T-helper 17 cell (primary cell): ENCODE measurements at regions not wholly inside any gene's neighbourhood (a gene's known extent, or its start where the extent isn't known, plus 50 kb on each side); places are given as distances from the start of the nearest gene placed in this dataset.
"Not testable (repeated sequence)": the region's sequence is repeated elsewhere in the genome, so short reads cannot be mapped to it uniquely, and the experiment has no call there.

Experiments
- ATAC-seq: fragments of 150-1000 bp; cut with Tn5 transposase; 2 replicates; pipeline ENCODE4 v1.10.0; 2021; ENCODE audit warnings: mild to moderate bottlenecking, moderate library complexity
- DNase-seq, 3 donors: peaks; one replicate each; pipeline versions ENCODE4 v3.0.0 to v3.0.0-alpha.2; 2020 to 2021
- H3K9me3 ChIP-seq: one replicate; pipeline ENCODE4 v1.7.0; 2013; ENCODE audit warnings: low read length, mild to moderate bottlenecking; ENCODE audit not compliant: control insufficient read depth, poor library complexity, severe bottlenecking
- H3K27ac Mint-ChIP-seq: one replicate; pipeline ENCODE4 v1.8.0; 2022; ENCODE audit warnings: mild to moderate bottlenecking, moderate library complexity, mixed read lengths
- H3K27me3 Mint-ChIP-seq: one replicate; pipeline ENCODE4 v1.8.0; 2022; ENCODE audit warnings: mixed read lengths
- H3K36me3 Mint-ChIP-seq: one replicate; pipeline ENCODE4 v1.8.0; 2022; ENCODE audit warnings: low read depth, mixed read lengths
- H3K4me1 Mint-ChIP-seq: one replicate; pipeline ENCODE4 v1.8.0; 2022; ENCODE audit warnings: mild to moderate bottlenecking, mixed read lengths
- H3K4me3 Mint-ChIP-seq: one replicate; pipeline ENCODE4 v1.8.0; 2022; ENCODE audit warnings: mild to moderate bottlenecking, moderate library complexity, mixed read lengths

DNA sequence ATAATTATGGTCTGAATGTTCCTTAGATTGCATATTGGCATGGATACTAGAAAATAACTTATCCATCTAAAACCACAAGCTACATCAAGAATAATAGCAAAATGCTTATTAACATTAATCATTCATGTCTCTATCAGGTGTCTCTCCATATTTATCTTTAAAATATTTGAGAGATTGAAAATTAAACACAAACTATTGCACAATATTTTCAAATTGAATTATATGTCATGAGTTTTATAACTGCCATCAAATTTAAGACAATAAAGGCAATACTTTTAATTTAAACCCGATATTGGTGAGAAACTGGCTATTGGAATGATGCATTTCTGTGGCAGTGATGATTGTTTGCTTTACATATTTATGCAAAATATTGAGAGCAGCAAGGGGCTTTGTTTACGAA lies 1506.8 kb upstream of the B3GALT2 start:
- Mint-ChIP-seq H3K4me3 (no peak overlapping the region), H3K27ac (no peak overlapping the region), H3K36me3 (no peaks in the 10 kb centered on the region), H3K4me1 (no peaks in the 10 kb centered on the region), H3K27me3 (peaks cover 2% of the 10 kb centered on the region)
- no peaks in the 10 kb centered on the region for H3K9me3 ChIP-seq
- DNase-seq (no peak), ATAC-seq (no peak)

DNA sequence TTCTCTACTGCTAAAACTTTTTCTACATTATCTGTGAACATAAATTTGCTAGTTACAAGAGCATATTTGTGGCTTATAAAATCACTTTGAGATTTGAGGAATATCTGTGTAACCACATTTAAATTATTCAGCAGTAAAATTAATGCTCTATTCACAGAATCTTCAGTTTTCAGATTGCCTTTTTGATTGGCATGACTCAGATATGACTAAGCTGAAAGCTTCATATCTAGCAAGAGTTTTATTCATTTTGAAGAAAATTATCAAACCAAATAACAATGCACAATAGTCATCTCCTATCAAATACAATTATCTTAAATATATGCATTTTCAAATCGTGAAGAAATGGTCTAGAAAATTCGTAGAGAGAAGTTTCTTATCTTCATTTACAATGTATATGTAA lies 1498.2 kb upstream of the B3GALT2 start:
- ATAC-seq (no peak), DNase-seq (no peak)
- no peaks in the 10 kb centered on the region for H3K4me1 Mint-ChIP-seq
- no peak overlapping the region for H3K27ac Mint-ChIP-seq
- H3K27me3 Mint-ChIP-seq = no peaks in the 10 kb centered on the region
- H3K4me3 Mint-ChIP-seq = no peak overlapping the region
- no peaks in the 10 kb centered on the region for H3K9me3 ChIP-seq
- H3K36me3 Mint-ChIP-seq = no peaks in the 10 kb centered on the region

GRCh38 chr1:194658090-194658439 lies 1471.7 kb upstream of the B3GALT2 start:
- Mint-ChIP-seq H3K27ac (no peak overlapping the region), H3K36me3 (peaks cover 2% of the 10 kb centered on the region), H3K27me3 (peaks cover 10% of the 10 kb centered on the region), H3K4me1 (no peaks in the 10 kb centered on the region), H3K4me3 (no peak overlapping the region)
- H3K9me3 ChIP-seq = no peaks in the 10 kb centered on the region
- DNase-seq (no peak), ATAC-seq (no peak)

DNA sequence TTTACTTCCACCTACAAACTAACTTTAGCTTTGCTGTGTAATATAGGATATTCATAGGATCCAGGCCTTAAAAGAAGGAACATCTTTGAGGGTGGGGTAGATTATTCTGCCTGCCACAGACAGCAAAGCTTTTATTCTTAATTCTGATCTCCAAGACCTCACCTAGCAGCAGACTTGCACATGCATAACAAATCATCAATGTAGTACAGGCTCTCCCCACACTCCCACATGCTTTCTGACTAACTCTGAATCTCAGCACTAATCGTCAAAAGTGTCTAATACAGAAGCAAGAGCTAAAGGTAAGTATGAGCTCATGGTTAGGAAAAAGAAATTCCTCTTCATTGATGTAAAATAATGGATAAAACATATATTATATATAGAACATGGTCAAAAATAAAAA lies 1468.5 kb upstream of the B3GALT2 start:
- H3K4me1 Mint-ChIP-seq = no peaks in the 10 kb centered on the region
- no peak for DNase-seq
- H3K9me3 ChIP-seq = no peaks in the 10 kb centered on the region
- no peaks in the 10 kb centered on the region for H3K36me3 Mint-ChIP-seq
- no peak for ATAC-seq
- H3K4me3 Mint-ChIP-seq = no peak overlapping the region
- H3K27me3 Mint-ChIP-seq = peaks cover 6% of the 10 kb centered on the region
- no peak overlapping the region for H3K27ac Mint-ChIP-seq

DNA sequence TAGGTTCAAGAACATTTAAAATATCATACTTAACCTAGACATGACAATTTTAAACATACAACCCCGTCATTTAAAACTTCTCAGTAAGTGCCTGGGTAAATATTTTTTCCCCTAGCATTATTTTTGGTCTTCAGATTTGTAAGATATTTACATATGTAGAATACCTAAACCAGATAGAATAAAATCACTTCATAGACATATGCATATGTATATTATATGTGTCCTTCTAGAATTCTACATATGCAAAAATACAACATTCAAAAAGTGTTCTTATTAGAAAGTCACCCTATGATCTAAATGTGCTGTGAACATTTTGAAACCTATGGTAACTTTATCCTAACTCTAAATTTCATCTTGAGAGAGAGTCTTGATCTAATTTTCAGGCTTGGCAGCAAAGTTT lies 1467.0 kb upstream of the B3GALT2 start:
- Mint-ChIP-seq H3K4me3 (no peak overlapping the region), H3K27ac (no peak overlapping the region), H3K36me3 (no peaks in the 10 kb centered on the region), H3K27me3 (peaks cover 6% of the 10 kb centered on the region), H3K4me1 (no peaks in the 10 kb centered on the region)
- no peaks in the 10 kb centered on the region for H3K9me3 ChIP-seq
- no peak for DNase-seq
- no peak for ATAC-seq

DNA sequence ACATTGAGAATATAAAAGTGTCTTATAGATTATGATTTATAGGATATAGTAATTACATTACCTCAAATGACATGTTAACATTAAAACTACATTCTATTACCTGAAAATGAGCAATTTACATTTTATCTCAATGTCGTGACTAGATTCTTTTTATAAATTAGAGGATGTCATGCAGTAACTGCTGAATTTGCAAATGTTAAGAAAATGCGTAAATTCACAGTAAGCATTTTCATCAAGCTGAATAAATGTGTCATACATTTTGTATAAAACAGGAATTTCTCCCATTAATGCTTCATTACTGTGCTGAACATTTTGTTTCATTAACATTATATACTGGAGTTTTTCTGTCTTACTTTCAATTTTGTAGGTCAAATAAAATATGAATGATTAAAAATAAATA lies 1460.7 kb upstream of the B3GALT2 start:
- no peaks in the 10 kb centered on the region for H3K27me3 Mint-ChIP-seq
- no peak for ATAC-seq
- no peaks in the 10 kb centered on the region for H3K36me3 Mint-ChIP-seq
- H3K4me1 Mint-ChIP-seq = no peaks in the 10 kb centered on the region
- no peak for DNase-seq
- H3K9me3 ChIP-seq = no peaks in the 10 kb centered on the region
- H3K4me3 Mint-ChIP-seq = no peak overlapping the region
- H3K27ac Mint-ChIP-seq = no peak overlapping the region

DNA sequence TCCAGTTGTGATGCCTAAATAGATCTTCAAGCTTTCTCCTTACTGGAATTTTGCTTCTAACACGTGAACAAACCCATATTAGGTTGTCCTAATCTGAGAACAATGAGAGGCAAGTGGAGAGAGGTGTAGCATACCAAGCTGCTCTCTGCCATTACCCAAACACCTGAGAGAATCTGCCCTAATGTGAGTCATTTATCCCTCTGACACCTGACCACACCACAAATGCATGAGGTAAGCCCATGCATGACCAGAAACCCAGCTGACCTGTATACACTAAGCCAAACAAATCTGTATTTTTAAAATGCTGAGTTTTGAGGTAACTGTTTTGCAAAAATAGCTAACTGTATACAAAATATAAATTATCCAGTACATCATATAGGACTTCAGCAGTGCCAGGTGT lies 1458.1 kb upstream of the B3GALT2 start:
- Mint-ChIP-seq H3K4me3 (no peak overlapping the region), H3K27me3 (no peaks in the 10 kb centered on the region), H3K27ac (no peak overlapping the region), H3K4me1 (no peaks in the 10 kb centered on the region), H3K36me3 (no peaks in the 10 kb centered on the region)
- DNase-seq = no peak
- no peak for ATAC-seq
- no peaks in the 10 kb centered on the region for H3K9me3 ChIP-seq

- H3K9me3 ChIP-seq = no peaks in the 10 kb centered on the region
- H3K4me1 Mint-ChIP-seq = no peaks in the 10 kb centered on the region
- ATAC-seq = no peak
- H3K27ac Mint-ChIP-seq = no peak overlapping the region
- H3K4me3 Mint-ChIP-seq = no peak overlapping the region
- no peaks in the 10 kb centered on the region for H3K36me3 Mint-ChIP-seq
- DNase-seq = no peak
- H3K27me3 Mint-ChIP-seq = no peaks in the 10 kb centered on the region
Measured at GRCh38 chr1:194640322-194640721, 1453.9 kb upstream of the B3GALT2 start.

GRCh38 chr1:194629011-194629410 lies 1442.6 kb upstream of the B3GALT2 start:
- ATAC-seq (no peak), DNase-seq (no peak)
- Mint-ChIP-seq H3K4me1 (peaks cover 2% of the 10 kb centered on the region), H3K27me3 (no peaks in the 10 kb centered on the region), H3K36me3 (no peaks in the 10 kb centered on the region), H3K4me3 (no peak overlapping the region), H3K27ac (no peak overlapping the region)
- no peaks in the 10 kb centered on the region for H3K9me3 ChIP-seq

DNA sequence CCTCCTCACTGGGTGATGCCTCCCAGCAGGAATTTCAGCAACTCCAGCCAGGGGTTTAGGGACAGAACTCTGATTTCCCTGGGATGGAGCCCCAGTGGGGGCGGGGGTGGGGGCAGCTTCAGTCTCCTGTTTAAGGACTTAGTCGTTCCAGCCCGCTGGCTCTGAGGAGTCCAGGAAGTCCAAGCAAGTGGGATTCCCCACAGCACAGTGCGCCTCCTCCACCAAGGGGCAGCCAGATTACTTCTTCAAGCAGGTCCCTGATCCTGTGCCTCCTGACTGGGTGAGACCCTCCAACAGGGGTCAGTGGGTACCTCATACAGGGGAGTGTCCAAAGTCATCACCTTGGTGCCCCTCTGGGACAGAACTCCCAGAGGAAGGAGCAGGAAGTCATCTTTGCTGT lies 1438.4 kb upstream of the B3GALT2 start:
- no peak overlapping the region for H3K4me3 Mint-ChIP-seq
- DNase-seq (no peak), ATAC-seq (no peak)
- no peaks in the 10 kb centered on the region for H3K4me1 Mint-ChIP-seq
- no peaks in the 10 kb centered on the region for H3K9me3 ChIP-seq
- peaks cover 11% of the 10 kb centered on the region for H3K27me3 Mint-ChIP-seq
- no peaks in the 10 kb centered on the region for H3K36me3 Mint-ChIP-seq
- H3K27ac Mint-ChIP-seq = no peak overlapping the region

DNA sequence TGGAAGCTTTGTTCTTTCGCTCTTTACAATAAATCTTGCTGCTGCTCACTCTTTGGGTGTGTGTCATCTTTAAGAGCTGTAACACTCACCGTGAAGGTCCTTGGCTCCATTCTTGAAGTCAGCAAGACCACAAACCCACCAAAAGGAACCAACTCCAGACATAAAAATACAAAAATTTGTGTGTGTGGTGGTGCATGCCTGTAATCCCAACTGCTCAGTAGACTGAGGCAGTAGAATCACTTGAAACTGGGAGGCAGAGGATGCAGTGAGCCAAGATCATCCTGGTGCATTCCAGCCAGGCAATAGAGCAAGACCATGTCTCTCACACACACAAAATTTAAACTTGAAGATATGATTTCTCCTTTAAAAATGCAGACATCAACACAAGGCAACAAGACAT lies 1431.7 kb upstream of the B3GALT2 start:
- H3K4me1 Mint-ChIP-seq = no peaks in the 10 kb centered on the region
- H3K27ac Mint-ChIP-seq = no peak overlapping the region
- no peak overlapping the region for H3K4me3 Mint-ChIP-seq
- no peak for DNase-seq
- peaks cover 16% of the 10 kb centered on the region for H3K27me3 Mint-ChIP-seq
- no peaks in the 10 kb centered on the region for H3K9me3 ChIP-seq
- ATAC-seq = no peak
- H3K36me3 Mint-ChIP-seq = no peaks in the 10 kb centered on the region

DNA sequence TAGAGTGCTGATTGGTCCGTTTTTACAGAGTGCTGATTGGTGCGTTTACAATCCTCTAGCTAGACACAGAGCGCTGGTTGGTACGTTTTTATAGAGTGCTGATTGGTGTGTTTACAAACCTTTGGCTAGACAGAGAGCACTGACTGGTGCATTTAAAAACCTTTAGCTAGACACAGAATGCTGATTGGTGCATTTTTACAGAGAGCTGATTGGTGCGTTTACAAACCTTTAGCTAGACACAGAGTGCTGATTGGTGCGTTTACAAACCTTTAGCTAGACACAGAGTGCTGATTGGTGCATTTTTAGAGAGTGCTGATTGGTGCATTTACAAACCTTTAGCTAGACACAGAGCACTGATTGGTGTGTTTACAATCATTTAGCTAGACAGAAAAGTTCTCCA lies 1430.9 kb upstream of the B3GALT2 start:
- not testable (repeated sequence) for H3K4me1 Mint-ChIP-seq, H3K27ac Mint-ChIP-seq, H3K4me3 Mint-ChIP-seq, H3K9me3 ChIP-seq, DNase-seq, H3K36me3 Mint-ChIP-seq, ATAC-seq
- H3K27me3 Mint-ChIP-seq = peaks cover 16% of the 10 kb centered on the region

DNA sequence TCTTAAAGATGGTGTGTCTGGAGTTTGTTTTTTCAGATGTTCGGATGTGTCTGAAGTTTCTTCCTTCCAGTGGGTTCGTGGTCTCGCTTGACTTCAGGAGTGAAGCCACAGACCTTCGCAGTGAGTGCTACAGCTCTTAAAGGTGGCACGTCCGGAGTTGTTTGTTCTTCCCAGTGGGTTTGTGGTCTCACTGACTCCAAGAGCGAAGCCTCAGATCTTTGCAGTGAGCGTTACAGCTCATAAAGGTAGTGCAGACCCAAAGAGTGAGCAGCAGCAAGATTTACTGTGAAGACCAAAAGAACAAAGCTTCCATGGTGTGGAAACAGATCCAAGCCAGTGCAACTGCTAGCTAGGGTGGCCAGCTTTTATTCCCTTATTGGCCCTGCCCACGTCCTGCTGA lies 1430.4 kb upstream of the B3GALT2 start:
- ATAC-seq (no peak), DNase-seq (no peak)
- no peak overlapping the region for H3K27ac Mint-ChIP-seq
- no peaks in the 10 kb centered on the region for H3K9me3 ChIP-seq
- no peaks in the 10 kb centered on the region for H3K36me3 Mint-ChIP-seq
- H3K4me1 Mint-ChIP-seq = no peaks in the 10 kb centered on the region
- no peak overlapping the region for H3K4me3 Mint-ChIP-seq
- peaks cover 13% of the 10 kb centered on the region for H3K27me3 Mint-ChIP-seq

DNA sequence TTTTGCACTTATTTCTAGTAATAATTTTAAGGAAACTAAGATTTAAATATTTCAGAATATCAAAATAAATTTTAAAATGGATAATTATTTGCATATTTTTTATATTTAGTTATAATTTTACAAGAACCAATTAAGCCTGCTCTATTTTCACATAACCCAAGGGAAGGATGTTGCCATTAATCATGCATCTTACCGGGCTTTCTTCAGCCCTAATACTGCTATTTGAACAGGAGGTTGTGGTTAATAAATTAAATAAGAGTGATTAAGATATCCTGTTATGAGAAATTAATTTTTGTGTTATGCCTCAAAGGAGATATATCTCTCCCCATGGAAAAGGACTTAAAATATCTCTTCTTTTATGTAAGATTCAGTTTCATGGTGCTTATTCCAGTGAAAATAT lies 1415.8 kb upstream of the B3GALT2 start:
- no peaks in the 10 kb centered on the region for H3K27me3 Mint-ChIP-seq
- H3K27ac Mint-ChIP-seq = no peak overlapping the region
- H3K4me3 Mint-ChIP-seq = no peak overlapping the region
- H3K36me3 Mint-ChIP-seq = no peaks in the 10 kb centered on the region
- ATAC-seq (no peak), DNase-seq (no peak)
- H3K9me3 ChIP-seq = no peaks in the 10 kb centered on the region
- H3K4me1 Mint-ChIP-seq = peaks cover 4% of the 10 kb centered on the region

DNA sequence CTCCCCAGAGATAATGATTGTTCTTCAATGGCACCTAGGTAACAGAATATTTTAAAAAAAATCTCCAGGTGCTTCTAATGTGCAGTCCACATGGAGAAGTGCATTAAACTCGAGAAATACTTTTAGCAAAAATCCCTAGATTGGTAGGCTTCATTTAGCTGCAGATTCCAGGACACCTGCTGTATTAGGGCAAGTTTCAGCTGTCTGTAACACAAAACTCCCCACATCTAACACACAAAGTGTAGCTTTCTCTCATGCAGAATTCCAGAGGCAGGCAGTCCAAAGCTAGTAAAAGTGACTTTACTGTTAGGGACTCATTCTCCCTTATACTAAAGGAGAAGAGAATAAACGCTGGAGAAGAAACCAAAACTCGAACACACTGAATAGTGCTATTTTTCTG lies 1414.3 kb upstream of the B3GALT2 start:
- Mint-ChIP-seq H3K27me3 (no peaks in the 10 kb centered on the region), H3K36me3 (no peaks in the 10 kb centered on the region), H3K4me1 (peaks cover 4% of the 10 kb centered on the region), H3K4me3 (no peak overlapping the region), H3K27ac (no peak overlapping the region)
- no peaks in the 10 kb centered on the region for H3K9me3 ChIP-seq
- DNase-seq (no peak), ATAC-seq (no peak)
